PC-9 (cell line): ENCODE measurements at regions not wholly inside any gene's neighbourhood (a gene's known extent, or its start where the extent isn't known, plus 50 kb on each side); places are given as distances from the start of the nearest gene placed in this dataset.
"Not testable (repeated sequence)": the region's sequence is repeated elsewhere in the genome, so short reads cannot be mapped to it uniquely, and the experiment has no call there.

Experiments used
- BruUV-seq: library from RNA; stranded (reverse); fragments of 400-500 nt; replicated peaks from 2 replicates; lab custom pipeline; 2021; lab: Mats Ljungman, UMichigan
- CTCF ChIA-PET: fragments of 300-600 bp; sonication (Branson Sonifier 250); formaldehyde crosslinking; loops from one replicate; lab custom pipeline; 2022; ENCODE audit warnings: antibody characterized with exemption; lab: Charles Lee
- POLR2A ChIA-PET: fragments of 300-600 bp; sonication (Branson Sonifier 250); formaldehyde crosslinking; loops from one replicate; lab custom pipeline; 2022; ENCODE audit warnings: antibody characterized with exemption; ENCODE audit not compliant: unreplicated experiment; lab: Charles Lee
- DNase-seq, 2 experiments: peaks; one replicate each; pipeline versions ENCODE4 v3.0.0 to v3.0.0-alpha.2; 2015 to 2022; ENCODE audit warnings: mixed read lengths in 1 of 2
- H2AFZ ChIP-seq: fragments of 200-600 bp; sonication (generic); 2 replicates; pipeline ENCODE4 v1.8.1; 2017; ENCODE audit warnings: antibody characterized with exemption
- H3F3A ChIP-seq: fragments of 200-600 bp; sonication (generic); 2 replicates; pipeline ENCODE4 v1.8.1; 2017; ENCODE audit warnings: antibody characterized with exemption, mild to moderate bottlenecking, low read depth; ENCODE audit not compliant: insufficient read depth
- H3K27ac ChIP-seq: fragments of 200-600 bp; sonication (generic); 2 replicates; pipeline ENCODE4 v1.6.1; 2016; ENCODE audit warnings: mixed run types
- H3K27me3 ChIP-seq: fragments of 200-600 bp; sonication (generic); 2 replicates; pipeline ENCODE4 v1.6.1; 2016; ENCODE audit warnings: low read depth, mixed run types; ENCODE audit not compliant: insufficient read depth
- H3K36me3 ChIP-seq: fragments of 200-600 bp; sonication (generic); 2 replicates; pipeline ENCODE4 v1.6.1; 2016; ENCODE audit warnings: low read depth, mixed run types
- H3K4me1 ChIP-seq: fragments of 200-600 bp; sonication (generic); replicated peaks from 2 replicates; pipeline ENCODE4 v1.6.1; 2016; ENCODE audit warnings: mixed run types; ENCODE audit not compliant: insufficient read depth
- H3K4me2 ChIP-seq: fragments of 200-600 bp; sonication (generic); 2 replicates; pipeline ENCODE4 v1.6.1; 2017; ENCODE audit warnings: mixed run types
- H3K4me3 ChIP-seq: fragments of 200-600 bp; sonication (generic); 2 replicates; pipeline ENCODE4 v1.6.1; 2016; ENCODE audit warnings: mixed run types
- H3K79me2 ChIP-seq: fragments of 200-600 bp; sonication (generic); 2 replicates; pipeline ENCODE4 v1.6.1; 2017; ENCODE audit warnings: low read depth, mixed run types
- H3K9me2 ChIP-seq: fragments of 200-600 bp; sonication (generic); 2 replicates; pipeline ENCODE4 v1.8.1; 2017; ENCODE audit warnings: mild to moderate bottlenecking; ENCODE audit not compliant: insufficient read depth
- H3K9me3 ChIP-seq: fragments of 200-600 bp; sonication (generic); 2 replicates; pipeline ENCODE4 v1.8.1; 2016; ENCODE audit warnings: low read depth; ENCODE audit not compliant: insufficient read depth
- H4K20me1 ChIP-seq: fragments of 200-600 bp; sonication (generic); 2 replicates; pipeline ENCODE4 v1.8.1; 2017; ENCODE audit not compliant: insufficient read depth
- EZH2 ChIP-seq: fragments of 200-600 bp; sonication (generic); IDR thresholded peaks from 2 replicates; pipeline ENCODE4 v1.8.0; 2017; ENCODE audit warnings: antibody characterized with exemption, low read depth
- intact Hi-C: fragments of 100-400 bp; cut with micrococcal nuclease; formaldehyde crosslinking; loops from one replicate; pipeline ENCODE4 v1.10.0; 2022; ENCODE audit not compliant: unreplicated experiment
- TF ChIP-seq, protein P1 (sequence below): fragments of 200-600 bp; sonication (generic); conservative IDR thresholded peaks from 2 replicates; pipeline ENCODE4 v1.6.1; 2017; ENCODE audit warnings: mixed run types, antibody characterized with exemption, mild to moderate bottlenecking, moderate library complexity

DNA sequence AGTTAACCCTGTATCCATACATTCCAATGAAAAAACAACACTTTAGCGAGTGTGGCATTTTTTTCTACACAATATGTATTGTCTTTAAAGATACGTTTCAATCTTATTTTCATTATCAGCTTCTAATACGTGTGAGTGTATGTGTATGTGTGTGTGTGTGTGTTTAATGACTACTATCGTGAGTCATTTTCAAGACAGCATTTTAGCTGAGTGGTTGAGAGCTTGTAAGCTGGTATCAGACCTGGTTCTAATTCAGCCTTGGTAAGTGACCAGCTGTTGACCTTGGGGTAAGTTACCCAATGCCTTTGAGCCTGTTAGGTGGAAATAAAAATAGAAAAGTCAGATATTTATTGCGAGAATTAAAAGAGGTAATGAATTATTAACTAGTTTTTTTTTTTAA, 320.0 kb upstream of the NT5E start:
- Histone ChIP-seq H3K9me2 (no peaks in the 10 kb centered on the region), H3K9me3 (no peaks in the 10 kb centered on the region), H3K36me3 (no peaks in the 10 kb centered on the region), H3K79me2 (no peaks in the 10 kb centered on the region), H3K27me3 (no peaks in the 10 kb centered on the region), H3K4me1 (no peaks in the 10 kb centered on the region; the same call in 1 of the 2 replicates), H3K4me2 (no peak overlapping the region), H3K27ac (no peak overlapping the region), H4K20me1 (no peaks in the 10 kb centered on the region), H3F3A (no peaks in the 10 kb centered on the region), H2AFZ (no peak overlapping the region), H3K4me3 (no peak overlapping the region)
- DNase-seq: no peak
- BruUV-seq: no TSS peak
- POLR2A ChIA-PET: no interaction called here
- TF ChIP-seq EZH2: no peak
- TF ChIP-seq, protein P1, sequence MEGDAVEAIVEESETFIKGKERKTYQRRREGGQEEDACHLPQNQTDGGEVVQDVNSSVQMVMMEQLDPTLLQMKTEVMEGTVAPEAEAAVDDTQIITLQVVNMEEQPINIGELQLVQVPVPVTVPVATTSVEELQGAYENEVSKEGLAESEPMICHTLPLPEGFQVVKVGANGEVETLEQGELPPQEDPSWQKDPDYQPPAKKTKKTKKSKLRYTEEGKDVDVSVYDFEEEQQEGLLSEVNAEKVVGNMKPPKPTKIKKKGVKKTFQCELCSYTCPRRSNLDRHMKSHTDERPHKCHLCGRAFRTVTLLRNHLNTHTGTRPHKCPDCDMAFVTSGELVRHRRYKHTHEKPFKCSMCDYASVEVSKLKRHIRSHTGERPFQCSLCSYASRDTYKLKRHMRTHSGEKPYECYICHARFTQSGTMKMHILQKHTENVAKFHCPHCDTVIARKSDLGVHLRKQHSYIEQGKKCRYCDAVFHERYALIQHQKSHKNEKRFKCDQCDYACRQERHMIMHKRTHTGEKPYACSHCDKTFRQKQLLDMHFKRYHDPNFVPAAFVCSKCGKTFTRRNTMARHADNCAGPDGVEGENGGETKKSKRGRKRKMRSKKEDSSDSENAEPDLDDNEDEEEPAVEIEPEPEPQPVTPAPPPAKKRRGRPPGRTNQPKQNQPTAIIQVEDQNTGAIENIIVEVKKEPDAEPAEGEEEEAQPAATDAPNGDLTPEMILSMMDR: no peak
- CTCF ChIA-PET: no interaction called here
- intact Hi-C loops: loop anchor here (5.0 to 10.0 kb wide), 2 partner anchors 898 to 1245 kb away; no protein-coding TSS in a partner anchor

DNA sequence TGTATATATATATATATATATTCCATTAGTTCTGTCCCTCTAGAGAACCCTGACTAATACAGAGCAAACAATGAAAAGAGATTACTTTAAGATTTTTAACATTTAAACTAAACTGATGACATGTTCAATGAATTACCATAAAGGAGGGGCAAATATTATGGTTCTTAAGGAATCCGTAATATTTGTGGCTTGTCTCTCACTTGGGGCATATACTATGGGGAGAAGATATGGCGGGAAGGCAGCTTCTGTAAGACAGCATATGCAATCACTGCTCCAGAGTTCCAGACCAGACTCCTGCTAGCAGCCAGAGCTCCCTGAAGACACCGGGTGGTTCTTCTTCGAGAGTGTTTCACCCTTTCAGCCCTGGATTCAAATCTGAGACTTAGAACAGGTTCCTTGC, 321.1 kb upstream of the NT5E start:
- TF ChIP-seq EZH2: no peak
- TF ChIP-seq, protein P1: no peak
- H3K27me3 ChIP-seq: no peaks in the 10 kb centered on the region
- intact Hi-C loops: loop anchor here (5.0 to 10.0 kb wide), 2 partner anchors 896 to 1244 kb away; no protein-coding TSS in a partner anchor
- CTCF ChIA-PET: no interaction called here
- no peaks in the 10 kb centered on the region for H3K9me2 ChIP-seq
- DNase-seq: no peak
- no peaks in the 10 kb centered on the region for H4K20me1 ChIP-seq
- no peak overlapping the region for H3K4me2 ChIP-seq
- H3K4me3 ChIP-seq: no peak overlapping the region
- H3K9me3 ChIP-seq: no peaks in the 10 kb centered on the region
- H3K36me3 ChIP-seq: no peaks in the 10 kb centered on the region
- no peaks in the 10 kb centered on the region for H3F3A ChIP-seq
- POLR2A ChIA-PET: no interaction called here
- no peaks in the 10 kb centered on the region; the same call in 1 of the 2 replicates for H3K4me1 ChIP-seq
- no peaks in the 10 kb centered on the region for H3K79me2 ChIP-seq
- no peak overlapping the region for H3K27ac ChIP-seq
- no peak overlapping the region for H2AFZ ChIP-seq
- BruUV-seq: no TSS peak

DNA sequence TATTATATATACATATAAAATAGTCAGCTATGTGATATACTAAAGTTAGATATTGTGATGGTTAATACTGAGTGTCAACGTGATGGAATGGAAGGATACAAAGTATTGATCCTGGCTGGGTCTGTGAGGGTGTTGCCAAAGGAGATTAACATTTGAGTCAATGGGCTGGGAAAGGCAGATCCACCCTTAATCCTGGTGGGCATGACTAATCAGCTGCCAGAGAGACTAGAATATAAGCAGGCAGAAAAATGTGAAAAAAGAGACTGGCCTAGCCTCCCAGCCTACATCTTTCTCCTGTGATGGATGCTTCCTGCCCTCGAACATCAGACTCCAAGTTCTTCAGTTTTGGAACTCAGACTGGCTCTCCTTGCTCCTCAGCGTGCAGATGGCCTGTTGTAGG, 321.6 kb upstream of the NT5E start:
- H3K27ac ChIP-seq, H3K4me2 ChIP-seq, H2AFZ ChIP-seq, H4K20me1 ChIP-seq, H3K4me1 ChIP-seq, POLR2A ChIA-PET, H3K4me3 ChIP-seq, DNase-seq, CTCF ChIA-PET, H3K27me3 ChIP-seq, H3F3A ChIP-seq, H3K36me3 ChIP-seq, H3K9me2 ChIP-seq, H3K79me2 ChIP-seq, H3K9me3 ChIP-seq, BruUV-seq: not testable (repeated sequence)
- intact Hi-C loops: loop anchor here (5.0 to 10.0 kb wide), 2 partner anchors 896 to 1243 kb away; no protein-coding TSS in a partner anchor

DNA sequence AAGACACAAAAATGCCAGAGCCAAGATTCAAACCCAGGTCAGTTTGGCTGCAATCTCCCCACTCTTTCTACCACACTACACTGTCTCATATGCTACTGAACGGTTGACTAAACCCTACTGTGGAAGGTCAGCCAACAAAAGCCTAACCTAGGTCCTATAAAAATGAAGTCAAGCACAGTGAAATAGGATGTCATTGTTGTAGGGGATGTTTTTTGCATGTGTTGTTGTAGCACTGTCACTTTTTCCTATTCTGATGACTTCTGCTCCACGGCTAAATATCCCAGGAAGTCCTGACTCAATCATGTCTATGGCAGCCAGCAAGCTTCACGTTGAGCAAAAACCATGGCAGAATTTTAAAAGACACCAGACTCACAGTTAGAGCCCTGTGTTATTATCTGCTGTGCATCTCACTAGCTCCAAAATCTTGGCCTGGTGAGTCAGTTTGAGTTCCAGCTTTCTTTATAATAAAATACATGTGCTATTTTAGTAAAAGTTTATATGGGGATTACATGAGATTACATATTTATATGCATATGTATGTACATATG, 322.1 kb upstream of the NT5E start:
- Histone ChIP-seq H3K9me3 (no peaks in the 10 kb centered on the region), H3K27me3 (no peaks in the 10 kb centered on the region), H3K27ac (no peak overlapping the region), H3K4me1 (no peaks in the 10 kb centered on the region; the same call in 1 of the 2 replicates), H4K20me1 (no peaks in the 10 kb centered on the region), H3F3A (no peaks in the 10 kb centered on the region), H3K4me3 (no peak overlapping the region), H2AFZ (no peak overlapping the region), H3K4me2 (no peak overlapping the region), H3K9me2 (no peaks in the 10 kb centered on the region), H3K79me2 (no peaks in the 10 kb centered on the region), H3K36me3 (no peaks in the 10 kb centered on the region)
- TF ChIP-seq EZH2: no peak
- TF ChIP-seq, protein P1: no peak
- CTCF ChIA-PET: interaction anchor here (0.6 kb wide), 1 partner anchor 113 kb away, joined by 3 read pairs; no protein-coding TSS in a partner anchor
- POLR2A ChIA-PET: no interaction called here
- BruUV-seq: no TSS peak
- intact Hi-C loops: loop anchor here (1.0 to 10.0 kb wide), 4 partner anchors 112 to 1243 kb away; no protein-coding TSS in a partner anchor
- DNase-seq: no peak
